GM12864 (cell line): ENCODE measurements at regions not wholly inside any gene's neighbourhood (a gene's known extent, or its start where the extent isn't known, plus 50 kb on each side); places are given as distances from the start of the nearest gene placed in this dataset.

ENCODE experiments used
- DNase-seq: peaks from one replicate; pipeline ENCODE4 v3.0.0-alpha.2; 2011; ENCODE audit warnings: low read depth
- H3K4me3 ChIP-seq: 2 replicates; pipeline ENCODE4 v1.5.1; 2011; ENCODE audit warnings: mild to moderate bottlenecking, low read depth, low read length, control low read depth
- CTCF ChIP-seq: IDR thresholded peaks from 2 replicates; pipeline ENCODE4 v1.5.1; 2011; ENCODE audit warnings: low read depth, mild to moderate bottlenecking, moderate library complexity, low read length, control low read depth, inconsistent platforms; ENCODE audit errors: missing control alignments

- no peak overlapping the region for H3K4me3 ChIP-seq
- no peak for DNase-seq
- TF ChIP-seq CTCF, result no peak
Observed at GRCh38 chr16:73152386-73153125, 104.6 kb upstream of the ZFHX3 start.

GRCh38 chr16:73151941-73152340, 104.0 kb upstream of the ZFHX3 start:
- H3K4me3 ChIP-seq, result no peak overlapping the region
- no peak for TF ChIP-seq CTCF

GRCh38 chr16:73151225-73151624, 103.3 kb upstream of the ZFHX3 start:
- TF ChIP-seq CTCF, result no peak
- DNase-seq, result no peak
- no peak overlapping the region for H3K4me3 ChIP-seq

More at GRCh38 chr16:73151941-73152340, 104.0 kb upstream of the ZFHX3 start:
- DNase-seq, result no peak

GRCh38 chr16:73150786-73151185, 102.9 kb upstream of the ZFHX3 start:
- no peak for DNase-seq
- H3K4me3 ChIP-seq, result no peak overlapping the region
- no peak for TF ChIP-seq CTCF

- DNase-seq, result no peak
- no peak for TF ChIP-seq CTCF
- no peak overlapping the region for H3K4me3 ChIP-seq
Observed at GRCh38 chr16:73149334-73149733, 101.4 kb upstream of the ZFHX3 start.

- no peak for TF ChIP-seq CTCF
- no peak for DNase-seq
- no peak overlapping the region for H3K4me3 ChIP-seq
Observed at GRCh38 chr16:73147958-73148357, 100.0 kb upstream of the ZFHX3 start.

GRCh38 chr16:73145166-73145880, 97.4 kb upstream of the ZFHX3 start:
- H3K4me3 ChIP-seq, result no peak overlapping the region
- TF ChIP-seq CTCF, result no peak
- DNase-seq, result no peak
